Small intestine (tissue), 7 donors: ENCODE measurements at regions not wholly inside any gene's neighbourhood (a gene's known extent, or its start where the extent isn't known, plus 50 kb on each side); places are given as distances from the start of the nearest gene placed in this dataset.

Experiments used
- DNase-seq, 2 donors: peaks; one replicate each; pipeline versions ENCODE4 v3.0.0 to v3.0.0-alpha.2; 2013
- FAIRE-seq: peaks from 2 replicates; lab custom pipeline; 2012; peaks lifted over from hg19 to GRCh38; lab: Jason Lieb, UNC
- H3K27ac ChIP-seq, 3 donors: one replicate each; pipeline ENCODE4 v1.5.1; 2013; ENCODE audit warnings: low read length in 2 of 3, mild to moderate bottlenecking in 2 of 3, control low read depth in 1 of 3, inconsistent platforms in 1 of 3, low read depth in 1 of 3, moderate library complexity in 1 of 3
- H3K27me3 ChIP-seq, 3 donors: one replicate each; pipeline ENCODE4 v1.6.1; 2013; ENCODE audit warnings: low read length in 3 of 3, inconsistent platforms in 1 of 3; ENCODE audit not compliant: control insufficient read depth in 3 of 3, insufficient read depth in 3 of 3
- H3K36me3 ChIP-seq, 3 donors: one replicate each; pipeline ENCODE4 v1.6.1; 2013; ENCODE audit warnings: low read length in 3 of 3, inconsistent platforms in 1 of 3, low read depth in 1 of 3, mild to moderate bottlenecking in 1 of 3, moderate library complexity in 1 of 3; ENCODE audit not compliant: control insufficient read depth in 3 of 3, insufficient read depth in 2 of 3
- H3K4me1 ChIP-seq, 3 donors: one replicate each; pipeline ENCODE4 v1.6.1; 2013; ENCODE audit warnings: low read length in 2 of 3, inconsistent platforms in 1 of 3, low read depth in 1 of 3, mild to moderate bottlenecking in 1 of 3, moderate library complexity in 1 of 3; ENCODE audit not compliant: control insufficient read depth in 3 of 3, insufficient read depth in 2 of 3
- H3K4me3 ChIP-seq, 3 donors: one replicate each; pipeline ENCODE4 v1.5.1; 2013; ENCODE audit warnings: low read length in 3 of 3, control low read depth in 1 of 3, inconsistent platforms in 1 of 3, low read depth in 1 of 3, mild to moderate bottlenecking in 1 of 3, moderate library complexity in 1 of 3
- H3K9me3 ChIP-seq, 2 donors: one replicate each; pipeline ENCODE4 v1.6.1; 2013; ENCODE audit warnings: low read depth in 1 of 2, low read length in 1 of 2; ENCODE audit not compliant: control insufficient read depth in 2 of 2, insufficient read depth in 1 of 2
- WGBS, 3 donors: extraction: QIAGEN DNeasy Blood & Tissue Kit; methylation state at CpG; one replicate each; pipeline ENCODE4 v1.1.7; 2013; 5-methylcytosine and 5-hydroxymethylcytosine counted together
- donor health status: healthy with polysubstance abuse.
- donor health status: control.
- donor health status: control.
- donor health status: Bipolar disorder and iron deficiency.
- donor health status: healthy.

DNA sequence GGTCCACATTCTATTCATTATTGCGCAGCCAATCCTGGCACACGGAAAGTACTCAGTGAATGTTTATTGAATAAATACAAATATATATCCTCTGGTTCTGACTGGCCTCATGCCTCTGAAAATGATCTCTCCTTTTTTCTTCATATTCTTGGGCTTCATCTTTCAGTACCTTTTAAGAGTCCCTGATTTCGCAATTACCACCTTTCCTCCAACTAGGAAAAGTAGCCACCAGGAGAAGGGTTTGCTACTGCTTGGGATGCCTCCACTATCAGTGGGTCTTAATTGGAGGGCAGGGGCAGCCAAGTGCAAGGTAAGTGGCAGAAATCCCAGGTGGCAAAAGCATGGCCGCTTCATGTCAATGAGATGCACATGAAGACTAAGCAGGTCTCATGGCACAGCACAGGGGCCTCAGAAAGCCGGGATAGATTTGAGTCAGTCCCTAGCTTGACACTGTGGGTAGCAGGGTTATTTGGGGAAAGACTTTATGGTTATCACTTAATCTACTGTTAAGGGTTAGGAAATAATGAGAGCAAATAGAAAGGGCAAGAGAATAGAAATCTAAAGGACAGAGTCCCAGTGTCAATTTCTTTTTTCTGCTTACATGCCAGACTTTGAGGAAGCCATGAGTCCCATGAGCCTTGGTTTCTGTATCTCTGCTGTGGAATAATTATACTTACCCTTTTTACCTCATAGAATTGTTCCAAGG lies 361.1 kb downstream of the MAN2A1 start:
- Histone ChIP-seq H3K27me3 (no peaks in the 10 kb centered on the region), H3K4me3 (no peak overlapping the region), H3K36me3 (no peaks in the 10 kb centered on the region), H3K27ac (no peak overlapping the region), H3K4me1 (no peaks in the 10 kb centered on the region), H3K9me3 (no peaks in the 10 kb centered on the region)
- no peak for DNase-seq
- no peak for FAIRE-seq
- 93 to 94% (median 93%) methylated on average over 5 of the region's 5 CpGs for WGBS, 3 donors

DNA sequence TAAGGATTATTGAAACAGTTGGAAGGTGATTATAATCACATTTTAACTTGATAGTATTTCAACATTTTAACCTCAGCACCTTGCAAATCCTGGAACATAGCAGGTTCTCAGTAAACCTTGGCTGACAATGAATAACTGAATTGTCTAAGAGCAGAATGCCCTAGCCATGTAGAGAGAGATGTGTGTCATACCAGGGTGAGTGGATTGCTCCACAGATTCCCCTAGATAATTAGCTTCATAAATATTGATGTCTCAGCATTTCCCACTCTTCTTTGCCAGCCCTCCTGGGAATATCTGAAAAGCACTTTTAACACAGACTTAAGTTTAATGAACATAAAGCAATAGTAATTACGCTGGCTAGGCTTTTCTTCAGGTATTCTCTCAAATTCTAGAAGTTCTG lies 363.5 kb downstream of the MAN2A1 start:
- no peak for DNase-seq
- no peaks in the 10 kb centered on the region for H3K27me3 ChIP-seq
- no peak for FAIRE-seq
- no peak overlapping the region for H3K27ac ChIP-seq
- H3K4me1 ChIP-seq: no peaks in the 10 kb centered on the region
- H3K9me3 ChIP-seq: no peaks in the 10 kb centered on the region
- 87 to 97% (median 92%) methylated on average over 1 of the region's 1 CpG for WGBS, 3 donors
- H3K4me3 ChIP-seq: no peak overlapping the region
- no peaks in the 10 kb centered on the region for H3K36me3 ChIP-seq

DNA sequence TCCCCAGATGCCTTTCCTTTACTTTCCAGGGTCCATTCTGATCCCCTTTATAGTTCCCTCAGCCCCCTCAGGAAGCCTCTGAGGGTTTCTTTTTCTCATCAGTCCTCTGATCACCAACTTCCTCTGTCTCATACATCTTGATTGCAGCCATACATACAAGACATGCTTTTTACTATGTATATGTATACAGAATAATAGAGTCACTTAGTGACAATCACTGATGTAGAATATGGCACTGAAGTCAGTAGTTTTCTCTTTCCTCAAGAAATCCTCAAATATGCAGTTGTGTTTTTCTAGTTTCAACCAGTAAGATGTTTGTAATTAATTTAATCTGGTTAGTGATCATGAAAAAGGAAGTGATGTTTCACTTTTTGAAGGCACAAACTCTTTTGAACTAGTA lies 364.1 kb downstream of the MAN2A1 start:
- Histone ChIP-seq H3K36me3 (no peaks in the 10 kb centered on the region), H3K27me3 (no peaks in the 10 kb centered on the region), H3K9me3 (no peaks in the 10 kb centered on the region), H3K27ac (no peak overlapping the region), H3K4me1 (no peaks in the 10 kb centered on the region), H3K4me3 (no peak overlapping the region)
- FAIRE-seq: no peak
- no peak for DNase-seq

DNA sequence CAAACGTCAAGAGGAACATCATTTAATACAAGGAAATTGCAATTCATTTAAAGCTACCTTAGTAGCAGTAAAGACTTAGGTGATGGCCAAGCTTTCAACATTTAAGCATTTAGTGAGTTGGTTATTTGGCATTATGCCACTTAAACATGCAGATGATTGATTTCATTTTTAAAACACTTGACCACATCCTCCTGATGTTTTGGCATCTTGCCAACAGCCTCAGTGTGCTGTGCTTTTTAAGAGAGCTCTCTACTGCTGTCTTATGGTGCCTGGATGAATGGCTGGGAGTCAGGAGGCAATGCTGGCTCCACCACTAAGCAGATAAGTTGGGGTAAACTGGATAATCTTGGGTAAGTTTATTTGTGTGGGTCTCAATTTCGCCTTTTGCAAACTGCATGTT lies 364.5 kb downstream of the MAN2A1 start:
- peak; percentile 32 for DNase-seq
- Histone ChIP-seq H3K4me3 (no peak overlapping the region), H3K4me1 (no peaks in the 10 kb centered on the region), H3K9me3 (no peaks in the 10 kb centered on the region), H3K36me3 (no peaks in the 10 kb centered on the region), H3K27me3 (no peaks in the 10 kb centered on the region), H3K27ac (no peak overlapping the region)
- no peak for FAIRE-seq
- 51 to 63% (median 57%) methylated on average over 2 of the region's 2 CpGs for WGBS, 3 donors

DNA sequence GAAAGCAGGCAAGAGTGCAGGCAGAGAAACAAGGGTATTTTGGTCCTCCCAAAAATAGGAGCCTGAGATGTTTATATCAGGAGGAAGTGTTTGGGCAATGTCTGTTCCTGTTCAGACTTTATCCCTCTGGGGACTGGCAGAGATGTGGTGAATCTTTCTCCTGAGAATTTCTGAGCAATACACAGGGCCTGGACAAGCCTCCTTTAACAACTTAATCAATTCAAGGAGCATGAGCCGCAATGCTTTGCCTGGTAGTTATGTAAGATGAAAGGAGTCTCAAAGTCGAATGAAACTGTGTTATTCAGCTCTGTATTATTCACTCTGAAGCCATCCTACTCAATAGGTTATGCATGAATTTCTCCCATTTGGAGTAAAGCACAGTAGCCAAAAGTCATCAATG lies 365.6 kb downstream of the MAN2A1 start:
- WGBS, 3 donors: 64 to 90% (median 66%) methylated on average over 2 of the region's 2 CpGs
- Histone ChIP-seq H3K27ac (no peak overlapping the region), H3K4me3 (no peak overlapping the region), H3K36me3 (no peaks in the 10 kb centered on the region), H3K27me3 (no peaks in the 10 kb centered on the region), H3K9me3 (no peaks in the 10 kb centered on the region), H3K4me1 (no peaks in the 10 kb centered on the region)
- FAIRE-seq: no peak
- no peak for DNase-seq

DNA sequence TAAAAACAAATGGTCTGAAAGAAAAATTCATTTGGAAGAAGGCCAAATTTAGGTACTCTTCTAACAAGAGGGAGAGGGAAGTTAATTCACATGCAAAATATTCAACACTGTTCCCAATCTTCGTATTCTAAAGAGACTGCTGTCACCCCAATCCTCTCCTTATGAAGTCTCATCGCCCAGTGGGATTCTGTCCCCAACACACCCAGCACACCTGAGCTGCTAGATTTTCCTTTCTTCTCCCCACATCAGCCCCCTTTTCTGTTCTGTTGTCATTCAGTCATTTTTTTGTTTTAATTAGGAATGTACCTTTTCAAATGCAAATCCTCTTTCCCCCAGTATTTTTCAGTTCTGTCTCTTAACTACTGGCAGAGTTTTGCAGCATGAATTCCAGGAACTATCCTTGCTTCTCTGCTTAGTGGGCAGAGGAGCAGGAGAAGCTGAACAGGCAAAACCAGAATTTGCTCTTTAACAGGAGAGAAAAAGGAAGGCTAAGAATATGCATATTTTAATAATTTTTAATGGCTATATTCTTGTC lies 366.9 kb downstream of the MAN2A1 start:
- Histone ChIP-seq H3K27me3 (no peaks in the 10 kb centered on the region), H3K27ac (no peak overlapping the region), H3K4me1 (no peaks in the 10 kb centered on the region), H3K9me3 (no peaks in the 10 kb centered on the region), H3K36me3 (no peaks in the 10 kb centered on the region), H3K4me3 (no peak overlapping the region)
- FAIRE-seq (no peak), DNase-seq (no peak)
- WGBS, 3 donors: 79 to 86% (median 83%) methylated on average over 2 of the region's 2 CpGs

DNA sequence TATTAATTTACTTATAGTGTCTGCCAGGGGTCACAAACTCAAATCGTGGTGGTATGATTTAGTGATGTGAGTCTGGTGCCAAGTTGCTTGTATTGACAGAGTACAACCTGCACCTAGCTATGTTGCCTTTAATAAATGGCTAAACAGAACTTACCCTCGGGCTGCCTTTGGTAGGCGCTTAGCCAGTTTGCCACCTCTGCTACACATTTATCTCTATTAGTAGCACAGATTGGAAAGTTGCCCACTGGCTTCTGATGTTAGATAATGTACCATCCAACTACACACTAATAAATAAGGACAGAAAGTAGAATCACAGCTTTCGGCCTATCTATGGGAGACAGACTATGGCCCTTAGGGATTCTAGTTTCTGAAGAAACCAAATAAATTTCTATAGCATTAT lies 368.4 kb downstream of the MAN2A1 start:
- H3K36me3 ChIP-seq: no peaks in the 10 kb centered on the region
- H3K4me1 ChIP-seq: no peaks in the 10 kb centered on the region
- no peak overlapping the region for H3K27ac ChIP-seq
- DNase-seq (no peak), FAIRE-seq (no peak)
- no peaks in the 10 kb centered on the region for H3K9me3 ChIP-seq
- no peak overlapping the region for H3K4me3 ChIP-seq
- WGBS, 3 donors: 52 to 75% (median 58%) methylated on average over 4 of the region's 4 CpGs
- no peaks in the 10 kb centered on the region for H3K27me3 ChIP-seq

DNA sequence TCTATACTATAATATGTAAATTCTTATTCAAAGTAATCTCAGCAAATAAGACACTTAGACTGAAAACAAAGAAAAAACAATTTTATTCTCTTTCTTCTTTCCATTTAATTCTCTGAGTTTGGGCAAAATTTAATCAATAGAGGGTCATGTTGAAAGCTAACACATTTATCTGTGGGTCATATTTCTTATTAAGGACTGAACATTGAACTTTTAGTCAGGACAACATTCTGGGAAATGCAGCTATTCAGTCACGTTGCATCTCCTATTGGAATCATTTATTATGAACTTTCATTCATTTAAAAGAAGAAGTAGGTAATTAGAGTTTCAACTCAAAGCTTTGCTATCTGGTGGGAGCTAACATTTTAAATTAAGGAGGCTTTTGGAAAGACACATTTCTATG lies 372.5 kb downstream of the MAN2A1 start:
- Histone ChIP-seq H3K36me3 (no peaks in the 10 kb centered on the region), H3K9me3 (no peaks in the 10 kb centered on the region), H3K27me3 (no peaks in the 10 kb centered on the region), H3K4me3 (no peak overlapping the region), H3K27ac (no peak overlapping the region), H3K4me1 (no peaks in the 10 kb centered on the region)
- no peak for DNase-seq
- FAIRE-seq: no peak
- 49 to 68% (median 50%) methylated on average over 1 of the region's 1 CpG for WGBS, 3 donors
